ENCODE measurements at regions not wholly inside any gene's neighbourhood (a gene's known extent, or its start where the extent isn't known, plus 50 kb on each side); places are given as distances from the start of the nearest gene placed in this dataset.
"Not testable (repeated sequence)": the region's sequence is repeated elsewhere in the genome, so short reads cannot be mapped to it uniquely, and the experiment has no call there.

DNA sequence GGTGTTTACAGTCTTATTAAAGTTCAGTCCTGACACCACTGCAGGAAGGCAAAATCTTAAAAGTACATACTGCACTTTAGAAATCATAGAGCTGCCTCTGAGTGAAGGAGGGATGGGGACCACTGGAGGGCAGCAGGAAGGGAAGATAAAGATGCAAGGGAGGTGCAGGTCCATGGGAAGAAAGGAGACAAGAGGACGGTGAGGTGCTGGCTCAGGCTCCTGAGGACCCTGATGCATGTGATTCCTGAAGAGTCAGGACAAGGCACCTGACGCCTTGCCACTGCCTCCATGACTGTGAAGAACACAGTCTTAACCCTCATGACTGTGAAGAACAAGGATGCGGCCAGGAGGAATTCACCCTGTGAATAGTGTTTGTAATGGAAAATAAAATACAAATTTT is 116.2 kb upstream of the NPAS2 start:
- DNase-seq (no peak), ATAC-seq (no peak)
- Mint-ChIP-seq H3K9me3 (no peaks in the 10 kb centered on the region), H3K4me3 (no peak overlapping the region), H3K4me1 (no peaks in the 10 kb centered on the region), H3K36me3 (ENCODE audit: low read depth) (no peaks in the 10 kb centered on the region), H3K27ac (no peak overlapping the region), H3K27me3 (no peaks in the 10 kb centered on the region)

DNA sequence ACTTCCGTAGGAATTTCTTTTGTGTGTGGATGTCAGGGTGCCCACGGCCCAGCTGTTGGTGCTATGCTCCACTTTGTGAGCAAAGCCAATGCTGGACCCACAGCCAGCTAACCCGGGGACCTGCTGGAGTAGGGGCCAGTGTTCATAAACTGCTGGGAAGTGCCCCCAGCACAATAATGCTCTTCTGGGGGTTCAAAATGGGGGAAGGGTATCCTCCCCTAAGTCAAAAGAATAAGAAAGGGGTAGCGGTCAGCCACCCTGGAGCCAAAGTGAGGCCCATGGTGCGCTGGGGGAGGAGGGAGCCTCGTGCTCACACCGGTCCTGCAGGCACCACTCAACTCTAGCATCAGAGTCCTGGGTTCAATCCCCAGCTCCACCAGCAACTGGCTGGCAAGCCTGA is 115.8 kb upstream of the NPAS2 start:
- H3K27me3 Mint-ChIP-seq, result no peaks in the 10 kb centered on the region
- no peak overlapping the region for H3K4me3 Mint-ChIP-seq
- DNase-seq, result no peak

DNA sequence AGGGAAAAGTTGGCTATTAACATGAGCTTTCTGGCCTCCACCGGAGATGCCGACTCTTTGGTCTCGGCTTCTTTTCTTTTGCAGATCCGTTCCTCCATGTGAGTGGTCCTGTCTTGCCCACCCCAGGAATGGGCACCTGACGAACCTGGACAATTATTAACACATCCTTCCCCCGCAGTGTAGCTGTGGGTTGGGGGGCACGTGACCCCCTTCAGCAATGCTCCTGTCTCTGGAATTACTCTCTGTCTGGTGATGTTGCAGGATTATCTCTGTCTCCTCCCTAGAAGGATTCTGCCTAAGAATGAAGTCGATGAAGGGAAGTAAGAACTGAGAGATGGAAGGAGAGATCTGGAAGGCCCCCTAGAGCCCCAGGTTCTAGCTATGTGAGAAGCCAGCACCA is 115.2 kb upstream of the NPAS2 start:
- no peaks in the 10 kb centered on the region for H3K4me1 Mint-ChIP-seq
- DNase-seq (no peak), ATAC-seq (no peak)
- no peaks in the 10 kb centered on the region for H3K36me3 Mint-ChIP-seq (ENCODE audit: low read depth)
- no peaks in the 10 kb centered on the region for H3K27me3 Mint-ChIP-seq
- H3K27ac Mint-ChIP-seq, result no peak overlapping the region
- H3K4me3 Mint-ChIP-seq, result no peak overlapping the region
- no peaks in the 10 kb centered on the region for H3K9me3 Mint-ChIP-seq

More for the DNA sequence above, 115.8 kb upstream of the NPAS2 start:
- no peak overlapping the region for H3K27ac Mint-ChIP-seq
- ATAC-seq, result no peak
- H3K9me3 Mint-ChIP-seq, result no peaks in the 10 kb centered on the region
- H3K36me3 Mint-ChIP-seq (ENCODE audit: low read depth), result no peaks in the 10 kb centered on the region
- no peaks in the 10 kb centered on the region for H3K4me1 Mint-ChIP-seq

DNA sequence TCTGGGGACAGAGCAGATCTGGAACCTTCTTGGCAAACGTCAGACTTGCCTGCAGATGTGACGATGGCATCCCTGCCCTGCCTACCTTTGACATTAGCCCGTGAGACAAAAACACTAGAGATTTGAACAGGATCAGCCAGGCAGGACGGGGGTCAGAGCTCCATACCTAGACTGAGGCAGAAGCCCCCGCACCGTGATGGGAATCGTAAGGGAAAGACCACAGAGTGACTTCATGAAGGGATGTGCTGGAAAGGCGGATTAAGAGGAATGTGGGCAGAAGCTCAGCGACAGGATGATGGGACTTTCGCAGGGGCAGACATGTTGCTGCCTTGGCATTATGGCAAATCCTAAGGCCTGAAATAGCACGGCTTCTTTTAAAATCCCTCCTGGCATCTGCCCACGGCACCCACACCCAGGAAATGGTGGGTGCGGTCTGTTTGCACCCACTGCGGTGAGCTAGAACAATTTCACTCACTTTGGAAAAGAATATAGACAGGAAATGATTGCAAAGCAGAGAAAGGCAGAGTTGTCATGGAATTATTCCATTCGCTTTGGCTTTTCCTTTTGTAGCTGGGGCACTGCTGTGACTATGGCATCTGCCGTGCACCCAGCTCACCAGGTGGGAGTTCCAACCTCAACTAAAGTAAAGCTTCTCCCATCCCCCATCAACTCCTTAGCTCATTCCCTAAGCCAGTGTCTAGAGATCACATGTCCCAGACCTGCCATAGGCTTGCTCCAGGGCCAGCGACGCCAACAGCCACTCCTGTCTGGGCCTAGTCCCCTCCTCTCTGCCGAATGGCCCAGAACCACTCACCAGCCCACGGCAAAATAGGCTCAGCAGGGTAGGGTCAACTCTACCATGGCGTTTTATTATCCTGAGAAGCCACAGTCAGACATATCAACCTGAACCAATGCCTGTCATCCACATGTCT is 112.7 kb upstream of the NPAS2 start:
- Mint-ChIP-seq H3K36me3 (ENCODE audit: low read depth) (no peaks in the 10 kb centered on the region), H3K9me3 (no peaks in the 10 kb centered on the region), H3K4me3 (no peak overlapping the region), H3K27ac (no peak overlapping the region), H3K27me3 (no peaks in the 10 kb centered on the region), H3K4me1 (no peaks in the 10 kb centered on the region)
- ATAC-seq (no peak), DNase-seq (no peak)

DNA sequence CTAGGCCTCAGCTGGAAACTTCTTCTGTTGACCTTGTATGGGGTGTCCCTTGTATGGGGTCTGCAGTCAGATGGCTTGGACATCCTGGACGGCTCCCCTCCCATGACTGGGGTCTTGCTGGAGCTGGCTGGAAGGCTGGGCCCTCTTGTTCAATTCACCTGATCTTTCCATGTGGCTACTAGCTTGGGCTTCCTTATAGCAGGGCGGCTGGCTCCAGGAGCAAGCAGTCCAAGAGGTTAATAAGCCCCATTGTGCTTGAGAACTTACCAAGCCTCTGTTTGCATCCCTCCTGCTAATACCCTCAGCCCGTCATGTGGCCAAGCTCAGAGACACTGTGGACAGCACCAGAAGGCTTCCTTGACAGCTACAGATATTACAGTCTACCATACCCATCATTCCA is 111.6 kb upstream of the NPAS2 start:
- ATAC-seq (no peak), DNase-seq (no peak)
- Mint-ChIP-seq H3K36me3 (ENCODE audit: low read depth) (no peaks in the 10 kb centered on the region), H3K27me3 (no peaks in the 10 kb centered on the region), H3K27ac (no peak overlapping the region), H3K4me3 (no peak overlapping the region), H3K4me1 (no peaks in the 10 kb centered on the region), H3K9me3 (no peaks in the 10 kb centered on the region)

DNA sequence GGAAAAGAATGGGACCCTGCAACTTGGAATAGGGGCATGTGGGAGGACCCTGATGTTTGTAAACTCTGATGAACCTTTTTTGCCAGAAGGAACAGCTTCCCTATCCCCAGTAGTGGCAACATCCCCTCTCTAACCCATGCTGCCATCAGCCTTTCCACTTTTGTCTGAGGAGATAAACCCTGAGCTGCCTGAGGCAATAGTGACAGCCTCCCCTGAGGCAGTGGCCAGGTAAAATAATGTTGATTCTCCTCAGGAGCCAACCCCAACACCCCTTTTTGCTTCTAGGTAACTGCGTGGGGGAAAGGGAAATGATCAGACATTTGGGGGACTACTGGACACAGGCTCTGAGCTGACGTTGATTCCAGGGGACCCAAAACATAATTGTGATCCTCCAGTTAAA is 106.8 kb upstream of the NPAS2 start:
- no peaks in the 10 kb centered on the region for H3K9me3 Mint-ChIP-seq
- H3K36me3 Mint-ChIP-seq (ENCODE audit: low read depth), result no peaks in the 10 kb centered on the region
- H3K4me3 Mint-ChIP-seq, result no peak overlapping the region
- H3K4me1 Mint-ChIP-seq, result no peaks in the 10 kb centered on the region
- DNase-seq (no peak), ATAC-seq (no peak)
- H3K27ac Mint-ChIP-seq, result no peak overlapping the region
- no peaks in the 10 kb centered on the region for H3K27me3 Mint-ChIP-seq

DNA sequence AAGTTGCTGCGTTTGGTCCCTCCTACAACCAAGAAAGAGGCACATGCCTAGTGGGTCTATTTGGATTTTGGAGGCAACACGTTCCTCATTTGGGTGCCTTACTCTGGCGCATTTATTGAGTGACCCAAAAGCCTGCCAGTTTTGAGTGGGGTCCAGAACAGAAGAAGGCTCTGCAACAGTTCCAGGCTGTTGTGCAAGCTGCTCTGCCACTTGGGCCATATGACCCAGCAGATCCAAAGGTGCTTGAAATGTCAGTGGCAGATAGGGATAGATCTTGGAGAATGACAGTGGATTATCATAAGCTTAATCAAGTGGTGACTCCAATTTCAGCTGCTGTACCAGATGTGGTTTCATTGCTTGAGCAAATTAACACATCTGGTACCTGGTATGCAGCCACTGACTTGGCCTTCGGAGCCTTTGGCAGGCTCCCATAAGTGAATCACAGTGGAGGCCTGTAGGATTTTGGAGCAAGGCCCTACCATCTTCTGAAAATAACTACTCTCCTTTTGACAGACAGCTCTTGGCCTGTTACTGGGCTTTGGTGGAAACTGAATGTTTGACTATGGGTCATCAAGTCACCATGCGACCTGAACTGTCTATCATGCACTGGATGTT is 105.4 kb upstream of the NPAS2 start:
- H3K9me3 Mint-ChIP-seq; H3K36me3 Mint-ChIP-seq (ENCODE audit: low read depth); H3K4me1 Mint-ChIP-seq; DNase-seq; H3K27ac Mint-ChIP-seq; H3K27me3 Mint-ChIP-seq; ATAC-seq; H3K4me3 Mint-ChIP-seq: not testable (repeated sequence)

DNA sequence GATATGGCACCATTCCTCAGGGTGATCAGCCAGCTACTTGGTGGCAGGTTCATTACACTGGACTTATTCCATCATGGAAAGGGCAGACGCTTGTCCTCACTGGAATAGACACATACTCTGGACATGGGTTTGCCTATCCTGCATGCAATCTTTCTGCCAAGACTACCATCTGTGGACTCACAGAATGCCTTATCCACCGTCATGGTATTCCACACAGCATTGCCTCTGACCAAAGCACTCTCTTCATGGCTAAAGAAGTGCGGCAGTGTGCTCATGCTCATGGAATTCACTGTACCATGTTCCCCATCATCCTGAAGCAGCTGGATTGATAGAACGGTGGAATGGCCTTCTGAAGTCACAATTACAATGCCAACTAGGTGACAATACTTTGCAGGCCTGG is 104.1 kb upstream of the NPAS2 start:
- H3K27me3 Mint-ChIP-seq; H3K9me3 Mint-ChIP-seq; H3K27ac Mint-ChIP-seq; H3K4me1 Mint-ChIP-seq; H3K36me3 Mint-ChIP-seq (ENCODE audit: low read depth); DNase-seq; H3K4me3 Mint-ChIP-seq; ATAC-seq: not testable (repeated sequence)

DNA sequence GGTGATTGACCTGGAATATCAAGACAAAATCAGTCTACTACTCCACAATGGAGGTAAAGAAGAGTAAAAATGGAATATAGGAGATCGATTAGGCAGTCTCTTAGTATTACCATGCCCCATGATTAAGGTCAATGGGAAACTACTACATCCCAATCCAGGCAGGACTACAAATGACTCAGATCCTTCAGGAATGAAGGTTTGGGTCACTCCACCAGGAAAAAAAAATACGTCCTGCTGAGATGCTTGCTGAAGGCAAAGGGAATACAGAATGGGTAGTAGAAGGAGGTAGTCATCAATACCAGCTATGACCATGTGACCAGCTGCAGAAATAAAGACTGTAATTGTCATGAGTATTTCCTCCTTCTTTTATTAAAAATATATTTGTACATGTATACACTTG is 103.4 kb upstream of the NPAS2 start:
- Mint-ChIP-seq H3K27me3 (no peaks in the 10 kb centered on the region), H3K27ac (no peak overlapping the region), H3K9me3 (no peaks in the 10 kb centered on the region), H3K4me1 (no peaks in the 10 kb centered on the region), H3K36me3 (ENCODE audit: low read depth) (no peaks in the 10 kb centered on the region), H3K4me3 (no peak overlapping the region)
- ATAC-seq (no peak), DNase-seq (no peak)

DNA sequence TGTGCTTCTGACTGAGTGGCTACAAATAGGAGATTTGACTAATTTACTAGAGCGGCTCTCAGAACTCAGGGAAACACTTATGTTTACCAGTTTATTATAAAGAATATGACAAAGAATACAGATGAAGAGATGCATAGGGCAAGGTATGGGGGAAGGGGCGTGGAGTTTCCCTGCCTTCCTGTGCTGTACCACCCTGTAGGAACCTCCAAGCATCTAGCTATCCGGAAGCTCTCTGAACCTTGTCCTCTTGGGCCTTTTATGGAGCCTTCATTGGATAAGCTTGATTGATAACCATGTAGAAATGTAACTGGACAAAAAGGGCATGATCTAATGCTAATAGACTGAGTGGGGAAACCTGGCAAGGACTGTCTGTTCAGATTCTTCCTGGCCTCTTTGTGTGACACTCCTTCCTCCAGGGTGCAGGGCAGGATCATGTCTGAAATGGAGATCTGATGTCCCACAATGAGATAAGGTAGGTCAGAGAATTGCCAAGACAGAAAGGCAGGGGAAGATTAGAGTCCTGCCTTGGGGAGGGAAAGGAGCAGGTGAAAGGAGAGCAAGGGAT is 101.8 kb upstream of the NPAS2 start:
- Mint-ChIP-seq H3K4me3 (no peak overlapping the region), H3K9me3 (no peaks in the 10 kb centered on the region), H3K27me3 (no peaks in the 10 kb centered on the region), H3K4me1 (no peaks in the 10 kb centered on the region), H3K36me3 (ENCODE audit: low read depth) (no peaks in the 10 kb centered on the region), H3K27ac (no peak overlapping the region)
- ATAC-seq, result no peak
- no peak for DNase-seq

DNA sequence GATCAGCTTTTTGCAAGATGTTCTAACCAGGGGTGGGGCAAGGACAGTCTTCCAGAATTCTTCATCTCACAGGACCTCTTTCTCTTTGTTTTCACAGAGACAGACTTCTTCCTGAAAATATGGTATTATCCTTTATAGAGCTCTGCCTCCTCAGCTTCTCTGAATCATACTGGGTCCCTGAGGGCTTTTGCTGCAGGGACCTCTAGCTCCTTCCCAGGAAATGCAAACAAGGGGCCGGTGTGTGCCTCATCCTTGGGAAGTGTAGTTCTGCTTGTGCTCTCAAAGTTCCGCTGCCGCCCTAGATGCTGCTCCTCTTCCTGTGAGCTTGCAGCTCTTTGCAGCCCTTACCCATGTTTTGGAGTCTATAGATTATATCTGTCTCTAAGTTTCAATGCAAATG is 99.5 kb upstream of the NPAS2 start:
- no peaks in the 10 kb centered on the region for H3K36me3 Mint-ChIP-seq (ENCODE audit: low read depth)
- ATAC-seq (no peak), DNase-seq (no peak)
- H3K4me1 Mint-ChIP-seq, result no peaks in the 10 kb centered on the region
- no peak overlapping the region for H3K27ac Mint-ChIP-seq
- no peak overlapping the region for H3K4me3 Mint-ChIP-seq
- peaks cover 2% of the 10 kb centered on the region for H3K27me3 Mint-ChIP-seq
- H3K9me3 Mint-ChIP-seq, result no peaks in the 10 kb centered on the region

DNA sequence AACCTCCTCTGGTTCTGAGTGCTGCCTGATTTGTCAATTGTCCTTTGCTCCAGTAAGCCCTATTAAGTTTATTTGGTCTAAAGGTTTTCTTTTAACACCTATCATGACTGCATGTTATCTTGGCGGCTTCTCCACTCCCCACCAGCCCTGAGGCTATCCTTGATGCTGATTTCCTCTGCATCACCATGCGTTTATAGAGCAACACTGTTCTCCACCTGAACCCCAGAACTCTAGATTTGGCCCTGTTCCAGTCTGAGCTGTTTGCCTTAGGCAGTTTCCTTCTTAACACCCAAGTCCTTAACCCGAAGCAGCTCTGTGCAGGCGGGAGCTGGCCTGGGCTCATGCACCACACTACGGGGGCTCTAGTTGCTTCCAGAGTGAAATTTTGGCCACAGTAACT is 98.2 kb upstream of the NPAS2 start:
- ATAC-seq, result no peak
- Mint-ChIP-seq H3K27ac (no peak overlapping the region), H3K9me3 (no peaks in the 10 kb centered on the region), H3K36me3 (ENCODE audit: low read depth) (no peaks in the 10 kb centered on the region), H3K4me3 (no peak overlapping the region), H3K27me3 (peaks cover 5% of the 10 kb centered on the region), H3K4me1 (no peaks in the 10 kb centered on the region)
- no peak for DNase-seq

DNA sequence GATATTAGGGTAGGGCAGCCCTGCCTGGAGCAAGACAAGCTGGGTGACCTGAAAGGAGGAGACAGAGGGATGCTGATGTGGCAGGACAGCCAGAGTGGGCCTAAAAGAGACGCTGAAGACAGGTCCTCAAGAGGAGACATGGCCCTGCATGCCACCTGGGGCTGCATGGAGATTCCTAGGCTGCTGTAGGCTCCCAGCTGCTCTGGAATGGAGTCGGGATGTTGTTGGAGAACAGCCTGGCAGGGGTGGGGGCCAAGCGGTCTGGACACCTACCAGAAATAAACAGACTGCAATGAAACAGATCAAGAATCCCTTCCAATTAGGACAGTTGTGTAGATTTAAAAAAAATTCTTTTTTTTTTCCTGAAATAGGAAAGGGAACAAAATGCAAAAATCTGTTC is 97.8 kb upstream of the NPAS2 start:
- Mint-ChIP-seq H3K4me1 (no peaks in the 10 kb centered on the region), H3K27ac (no peak overlapping the region), H3K9me3 (no peaks in the 10 kb centered on the region), H3K4me3 (no peak overlapping the region), H3K27me3 (peaks cover 5% of the 10 kb centered on the region), H3K36me3 (ENCODE audit: low read depth) (no peaks in the 10 kb centered on the region)
- DNase-seq, result no peak
- no peak for ATAC-seq

DNA sequence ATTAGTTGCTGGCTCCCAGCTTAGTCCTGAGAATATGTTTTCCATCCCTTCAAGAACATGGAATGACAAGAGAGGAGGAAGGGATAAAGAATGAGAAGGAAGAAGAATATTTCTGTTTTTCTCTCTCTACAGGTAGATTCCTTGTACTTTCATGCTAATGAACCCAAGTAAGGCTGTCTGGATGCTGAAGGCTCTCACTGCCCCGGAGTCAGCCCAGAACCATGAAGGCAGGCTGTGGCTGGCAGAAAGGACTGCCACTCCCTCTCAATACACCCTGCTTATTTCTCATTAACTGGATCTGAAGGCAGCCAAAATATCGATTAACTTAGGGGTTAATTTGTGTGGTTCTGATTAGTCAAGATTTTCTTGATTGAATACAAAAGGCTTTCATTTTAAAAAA is 93.1 kb upstream of the NPAS2 start:
- no peaks in the 10 kb centered on the region for H3K36me3 Mint-ChIP-seq (ENCODE audit: low read depth)
- H3K27me3 Mint-ChIP-seq, result peaks cover 10% of the 10 kb centered on the region
- H3K9me3 Mint-ChIP-seq, result no peaks in the 10 kb centered on the region
- no peak for ATAC-seq
- H3K4me1 Mint-ChIP-seq, result no peaks in the 10 kb centered on the region
- no peak overlapping the region for H3K4me3 Mint-ChIP-seq
- no peak overlapping the region for H3K27ac Mint-ChIP-seq
- DNase-seq, result no peak

DNA sequence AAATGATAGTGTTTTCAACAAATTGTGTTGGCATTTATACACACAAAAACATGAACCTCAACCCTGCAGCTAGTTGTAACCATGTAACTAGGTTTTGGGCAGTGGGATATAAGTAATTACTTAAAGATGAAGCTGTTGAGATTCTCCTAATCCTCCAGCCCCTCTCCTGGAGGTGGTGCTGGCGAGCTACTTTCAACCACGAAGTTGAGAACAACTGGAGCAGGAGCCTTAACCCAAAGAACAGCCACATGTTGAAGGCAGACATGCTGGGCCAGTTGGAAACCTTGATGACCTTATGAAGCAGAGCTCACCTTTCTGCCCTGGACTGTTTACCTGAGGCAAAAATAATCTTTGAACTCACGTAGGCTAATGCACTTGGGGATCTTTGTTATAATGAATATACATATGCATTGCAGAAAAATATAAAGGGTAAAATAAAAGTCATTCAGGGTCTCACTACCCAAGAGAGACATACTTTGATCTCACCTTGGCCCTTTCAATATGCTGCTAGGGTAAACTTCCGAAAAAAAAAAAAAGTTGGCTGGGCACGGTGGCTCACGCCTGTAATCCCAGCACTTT is 89.6 kb upstream of the NPAS2 start:
- ATAC-seq (no peak), DNase-seq (peak; percentile 45)
- Mint-ChIP-seq H3K27me3 (peaks cover 9% of the 10 kb centered on the region), H3K4me1 (no peaks in the 10 kb centered on the region), H3K4me3 (no peak overlapping the region), H3K36me3 (ENCODE audit: low read depth) (no peaks in the 10 kb centered on the region), H3K9me3 (no peaks in the 10 kb centered on the region), H3K27ac (no peak overlapping the region)
